GM18907 (cell line): ENCODE measurements at regions not wholly inside any gene's neighbourhood (a gene's known extent, or its start where the extent isn't known, plus 50 kb on each side); places are given as distances from the start of the nearest gene placed in this dataset.

Source experiments
- ATAC-seq: cut with Tn5 transposase; IDR thresholded peaks from one replicate; pipeline ENCODE4 v1.9.1; 2021; ENCODE audit warnings: mild to moderate bottlenecking, moderate library complexity; ENCODE audit not compliant: unreplicated experiment

- no peak for ATAC-seq
Observed at GRCh38 chr4:108236264-108236663, 67.5 kb upstream of the LEF1 start.

GRCh38 chr4:108227923-108228322 lies 59.2 kb upstream of the LEF1 start:
- ATAC-seq, result no peak

GRCh38 chr4:108224611-108225053 lies 55.9 kb upstream of the LEF1 start:
- ATAC-seq, result no peak

- no peak for ATAC-seq
Observed at GRCh38 chr4:108223313-108223712, 54.6 kb upstream of the LEF1 start.

GRCh38 chr4:108219998-108220397 lies 51.3 kb upstream of the LEF1 start:
- no peak for ATAC-seq
